ENCODE measurements at regions not wholly inside any gene's neighbourhood (a gene's known extent, or its start where the extent isn't known, plus 50 kb on each side); places are given as distances from the start of the nearest gene placed in this dataset.

DNA sequence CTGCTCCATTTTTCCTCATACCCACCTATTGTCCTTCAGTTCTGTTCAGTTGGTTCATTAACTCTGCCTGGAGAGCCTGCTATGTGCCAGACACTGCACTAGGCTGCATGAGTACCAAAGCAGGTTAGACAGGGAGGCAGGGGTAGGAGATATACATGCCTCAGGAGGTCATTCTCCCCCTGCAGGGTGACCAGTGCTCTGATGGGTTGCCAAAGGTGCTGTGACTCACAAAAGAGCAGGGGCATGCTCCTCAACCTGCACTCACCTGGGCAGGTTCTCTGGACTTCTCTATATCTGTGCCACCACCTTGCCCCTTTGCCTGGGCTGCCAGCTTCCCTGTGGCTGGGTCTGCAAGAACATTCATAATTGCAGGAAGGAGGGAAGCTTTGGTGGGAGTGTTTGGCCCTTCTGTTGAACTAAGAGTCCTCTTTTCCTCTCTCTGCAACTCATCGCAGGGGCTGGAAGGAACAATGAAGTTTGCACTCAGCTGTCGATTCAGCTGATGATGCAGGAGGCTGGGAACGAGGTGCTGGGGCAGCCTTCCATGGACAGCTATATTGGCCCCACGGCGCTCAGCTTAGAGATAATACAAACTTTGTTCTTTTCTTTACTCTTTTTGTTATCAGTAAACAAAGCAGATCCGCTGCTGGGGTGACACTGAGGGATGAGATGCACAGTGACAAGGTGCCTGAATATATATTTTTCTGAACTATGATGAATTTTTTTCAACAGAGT, 356.4 kb upstream of the PLXNA2 start:
- peak; percentile 51 for DNase-seq

DNA sequence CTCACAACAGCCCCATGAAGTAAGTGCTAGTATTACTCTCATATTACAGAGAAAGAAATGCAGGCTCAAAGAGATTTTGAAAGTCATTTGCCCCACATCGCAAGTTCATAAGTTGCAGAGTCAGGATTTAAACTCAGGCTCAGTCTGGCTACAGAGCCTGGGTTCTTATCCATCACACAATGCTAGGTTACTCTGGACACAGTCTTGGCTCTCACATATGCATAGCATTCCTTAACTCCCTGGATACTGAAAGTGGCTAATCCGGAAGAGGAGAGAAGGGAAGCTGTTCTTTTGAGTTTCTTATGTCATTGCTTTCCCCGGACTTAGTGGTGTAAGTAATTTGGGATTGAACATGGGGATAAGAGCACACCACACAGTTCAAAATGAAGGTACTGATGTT, 357.4 kb upstream of the PLXNA2 start:
- no peak for DNase-seq

DNA sequence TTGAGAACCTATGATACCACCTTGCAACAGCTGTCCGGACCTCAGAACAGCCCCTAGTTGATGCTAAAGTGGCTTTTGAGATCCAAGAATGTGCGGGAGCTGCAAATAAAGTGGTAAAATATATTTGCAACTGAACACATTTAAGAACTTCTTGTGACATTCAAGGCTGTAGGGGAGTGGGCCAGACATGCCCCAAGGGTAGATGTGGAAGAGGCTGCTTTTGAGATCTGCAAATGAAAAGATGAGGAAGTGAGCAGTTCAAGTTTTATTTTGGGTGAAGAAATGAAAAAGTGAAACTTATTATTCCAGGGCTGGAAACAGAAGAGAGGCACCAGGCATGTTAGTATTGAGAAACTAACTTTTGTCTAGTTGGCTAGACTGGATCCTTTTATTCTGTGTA, 359.5 kb upstream of the PLXNA2 start:
- DNase-seq: no peak

DNA sequence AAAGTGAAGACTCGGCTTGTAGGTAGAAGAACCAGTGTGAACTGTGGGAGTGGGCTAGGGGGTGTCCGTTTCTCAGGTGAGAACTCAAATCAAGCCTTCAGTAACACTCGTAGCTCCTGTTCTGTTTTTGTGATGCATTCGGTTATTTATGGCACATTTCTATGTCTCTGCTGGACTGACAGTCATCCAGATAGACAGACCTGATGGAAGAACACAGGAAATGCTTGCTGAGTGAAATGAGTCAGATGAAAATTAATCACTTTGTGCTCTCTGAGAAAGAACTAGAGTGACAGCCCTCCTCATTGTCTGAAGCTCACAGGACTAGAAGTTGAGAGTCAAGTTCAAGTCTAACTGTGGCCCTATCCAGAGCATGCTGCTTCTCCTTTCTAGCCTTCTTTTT, 360.1 kb upstream of the PLXNA2 start:
- no peak for DNase-seq

DNA sequence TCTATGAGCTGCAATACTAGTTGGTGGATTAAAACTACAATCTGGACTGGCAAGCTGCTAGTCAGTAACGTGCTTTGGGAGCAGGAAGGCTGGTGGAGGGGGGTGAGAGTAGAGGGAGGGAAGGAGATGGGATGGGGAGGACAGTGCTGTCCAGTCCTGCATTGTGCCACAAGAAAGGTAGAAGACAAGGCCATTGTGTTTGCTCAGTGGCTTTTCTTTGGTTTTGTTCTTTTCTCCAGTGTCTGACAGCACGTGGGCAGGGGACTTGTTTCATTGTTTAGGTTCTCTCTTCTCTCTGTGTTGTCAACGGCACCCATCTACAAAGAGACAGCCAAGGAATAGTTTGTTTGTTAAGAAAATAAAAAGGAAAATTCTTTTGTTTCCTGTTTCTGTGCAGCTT, 362.8 kb upstream of the PLXNA2 start:
- no peak for DNase-seq

DNA sequence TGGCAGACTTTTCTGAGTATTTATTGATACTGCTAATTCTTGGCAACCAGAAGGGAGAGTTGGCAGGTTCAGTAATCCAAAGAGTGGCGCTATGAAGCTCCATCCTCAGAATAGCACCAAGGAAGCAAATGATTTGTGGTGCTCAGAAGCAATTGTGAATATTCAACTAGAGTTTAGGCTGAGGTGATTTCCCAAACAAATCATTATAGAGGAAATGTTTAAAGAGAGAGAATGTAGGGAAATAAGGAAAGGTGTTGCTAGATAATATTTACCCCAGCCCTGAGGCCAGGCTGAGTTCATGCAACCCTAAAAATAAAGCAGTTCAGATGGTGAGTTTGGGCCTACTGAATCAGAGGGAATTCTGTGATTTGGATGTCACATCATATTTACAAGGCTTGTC, 363.4 kb upstream of the PLXNA2 start:
- DNase-seq: peak; percentile 16

DNA sequence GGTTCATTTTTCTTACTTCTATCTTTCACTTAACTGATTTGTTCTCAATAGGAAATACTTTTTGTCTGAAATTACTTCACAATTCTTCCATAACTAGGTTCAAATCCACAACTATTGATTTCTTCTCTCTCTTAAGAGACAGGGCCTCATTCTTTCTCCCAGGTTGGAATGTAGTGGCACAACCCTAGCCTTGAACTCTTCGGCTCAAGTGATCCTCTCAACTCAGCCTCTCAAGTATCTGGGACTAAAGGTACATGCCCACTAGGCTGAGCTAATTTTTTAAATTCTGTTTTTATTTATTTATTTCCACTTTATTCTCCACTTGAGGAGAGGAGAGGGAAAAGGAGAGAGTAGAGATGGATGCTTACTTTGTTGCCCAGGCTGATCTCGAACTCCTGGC, 370.4 kb upstream of the PLXNA2 start:
- DNase-seq: no peak

DNA sequence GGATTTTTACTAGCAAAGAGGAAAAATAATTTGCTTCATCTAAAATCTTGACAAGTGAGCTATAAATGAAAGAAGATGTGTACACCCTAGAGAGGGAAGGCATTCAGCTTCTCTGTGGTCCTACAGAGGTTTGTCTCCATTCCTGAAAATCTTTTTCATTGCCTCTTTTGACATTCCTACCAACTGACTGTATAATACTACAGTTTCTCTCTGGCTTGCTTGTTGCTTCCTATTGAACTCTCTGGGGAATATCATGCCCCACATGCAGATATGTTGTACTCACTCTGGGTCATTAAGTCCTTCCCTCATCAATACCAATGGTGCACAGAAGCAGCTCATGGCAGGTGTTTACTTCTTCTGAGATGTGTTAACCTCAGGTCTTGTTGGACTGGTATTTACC, 371.2 kb upstream of the PLXNA2 start:
- no peak for DNase-seq

DNA sequence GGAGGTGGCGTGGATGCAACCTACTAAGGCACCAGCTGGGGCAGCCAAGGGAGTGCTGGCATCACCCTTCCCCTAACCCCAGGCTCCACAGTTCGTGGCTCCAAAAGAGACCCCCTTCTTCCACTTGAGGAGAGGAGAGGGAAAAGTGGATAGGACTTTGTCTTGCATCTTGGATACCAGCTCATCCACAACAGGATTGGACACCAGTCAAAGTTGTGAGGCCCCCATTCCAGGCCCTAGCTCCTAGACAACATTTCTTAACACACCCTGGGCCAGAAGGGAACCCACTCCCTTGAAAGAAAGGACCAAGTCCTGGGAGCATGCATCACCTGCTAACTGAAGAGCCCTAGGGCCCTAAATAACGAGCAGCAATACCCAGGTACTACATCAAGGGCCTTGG, 372.6 kb upstream of the PLXNA2 start:
- no peak for DNase-seq

DNA sequence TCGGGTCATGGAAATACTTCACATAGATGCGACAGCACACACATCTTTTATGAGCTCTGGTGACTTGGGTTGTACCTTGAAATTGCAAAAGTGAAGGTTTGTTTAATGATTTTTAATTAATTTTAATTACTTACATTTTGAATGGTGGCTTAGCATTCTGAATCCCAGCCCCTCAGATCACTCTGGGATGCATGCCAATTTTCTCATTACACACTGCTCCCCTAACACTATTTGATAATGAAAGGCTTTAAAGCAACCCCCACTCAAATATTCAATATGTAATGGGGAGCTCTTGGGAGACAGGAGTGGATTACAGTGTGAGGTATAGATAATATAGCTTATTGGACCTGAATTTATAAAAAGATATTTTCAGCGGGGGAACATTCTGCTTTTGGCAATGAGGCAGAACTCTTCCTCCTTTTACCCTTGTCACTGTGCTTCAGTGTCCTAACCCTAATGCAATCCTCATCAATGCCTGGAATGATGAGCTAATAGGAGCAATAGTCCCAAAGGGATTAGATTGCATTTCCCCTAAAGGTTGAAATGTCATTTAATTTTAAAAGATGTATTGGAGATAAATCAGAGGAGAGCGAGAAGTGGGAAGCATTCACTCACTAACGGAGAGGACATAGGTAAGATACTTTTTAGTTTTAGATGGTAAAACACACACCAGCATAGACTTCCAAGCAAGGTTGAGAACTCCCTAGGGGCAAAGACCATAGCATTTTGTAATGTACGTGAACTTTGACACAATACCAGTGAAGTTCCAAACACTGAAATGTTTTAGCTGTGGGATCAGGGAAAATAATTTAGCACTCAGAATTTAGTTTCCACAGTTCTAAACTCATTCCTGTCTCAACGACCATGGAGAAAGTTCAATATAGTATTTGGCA, 384.1 kb upstream of the PLXNA2 start:
- DNase-seq: peak; percentile 80

DNA sequence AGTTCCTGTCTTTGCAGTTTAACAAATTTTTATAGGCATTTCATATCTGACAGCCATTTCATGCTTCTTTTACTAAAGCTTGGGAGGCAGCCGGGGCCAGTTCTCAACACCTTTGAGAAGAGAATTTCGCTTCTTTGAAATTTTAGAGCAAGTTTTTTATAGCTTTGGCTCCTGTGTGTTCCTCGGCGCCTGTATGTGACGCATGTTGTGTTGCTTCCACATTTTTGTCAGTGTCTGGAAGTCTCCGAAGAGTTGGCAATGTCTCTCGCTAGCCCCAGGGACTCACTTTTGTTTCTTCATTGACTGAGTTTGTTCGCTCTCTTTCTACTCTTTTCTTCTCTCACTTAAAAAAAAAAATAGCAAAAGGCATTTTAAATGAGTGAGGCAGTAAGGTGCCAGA, 386.9 kb upstream of the PLXNA2 start:
- DNase-seq: no peak

DNA sequence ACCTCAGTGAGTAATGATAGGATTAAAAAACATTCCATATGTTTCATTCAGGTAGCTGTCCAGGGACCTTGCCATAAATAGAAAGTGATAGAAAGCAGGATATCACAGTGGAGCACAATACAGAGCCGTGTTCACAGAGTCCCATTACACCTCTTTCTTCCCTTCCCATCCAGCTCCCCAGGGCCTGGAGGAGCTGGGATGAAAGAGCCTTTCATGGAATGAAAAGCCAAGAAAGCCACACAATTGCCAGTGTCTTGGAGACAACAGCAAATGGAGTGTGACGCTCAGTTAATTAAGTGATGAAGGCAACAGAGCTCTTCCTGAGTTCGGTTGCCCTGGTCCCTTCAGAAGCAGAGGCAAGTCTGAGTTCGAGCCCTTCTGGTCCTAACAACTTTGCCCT, 387.3 kb upstream of the PLXNA2 start:
- DNase-seq: no peak

DNA sequence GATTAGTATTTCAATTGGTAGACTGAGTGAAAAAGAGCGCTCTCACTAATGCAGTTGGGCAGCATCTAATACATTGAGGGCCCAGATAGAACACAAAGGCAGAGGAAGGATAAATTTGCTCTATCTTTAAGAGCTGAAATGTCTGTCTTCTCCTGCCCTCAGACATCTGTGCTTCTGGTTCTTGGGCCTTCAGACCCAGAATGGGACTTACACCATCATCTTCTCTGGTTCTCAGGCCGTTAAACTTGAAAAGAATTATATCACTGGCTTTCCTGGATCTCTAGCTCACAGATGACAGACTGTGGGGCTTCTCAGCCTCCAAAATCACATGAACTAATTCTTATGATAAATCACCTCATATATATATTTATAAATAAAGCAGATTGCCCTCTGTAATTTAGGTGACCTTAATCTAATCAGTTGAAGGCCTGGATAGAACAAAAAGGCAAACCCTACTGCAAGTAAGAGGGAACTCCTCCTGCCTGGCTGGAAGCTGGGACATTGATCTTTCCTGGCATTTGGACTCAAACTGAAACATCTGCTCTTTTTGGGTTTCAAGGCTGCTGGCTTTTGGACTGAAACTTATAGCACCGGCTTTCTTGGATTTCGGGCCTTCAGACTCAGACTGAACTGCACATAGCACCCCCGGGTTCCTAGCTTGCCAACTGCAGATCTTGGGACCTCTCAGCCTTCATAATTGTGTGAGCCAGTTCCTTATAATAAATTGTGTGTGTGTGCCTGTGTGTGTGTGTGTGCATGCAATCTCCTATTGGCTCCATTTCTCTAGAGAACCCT, 390.4 kb upstream of the PLXNA2 start:
- no peak for DNase-seq

DNA sequence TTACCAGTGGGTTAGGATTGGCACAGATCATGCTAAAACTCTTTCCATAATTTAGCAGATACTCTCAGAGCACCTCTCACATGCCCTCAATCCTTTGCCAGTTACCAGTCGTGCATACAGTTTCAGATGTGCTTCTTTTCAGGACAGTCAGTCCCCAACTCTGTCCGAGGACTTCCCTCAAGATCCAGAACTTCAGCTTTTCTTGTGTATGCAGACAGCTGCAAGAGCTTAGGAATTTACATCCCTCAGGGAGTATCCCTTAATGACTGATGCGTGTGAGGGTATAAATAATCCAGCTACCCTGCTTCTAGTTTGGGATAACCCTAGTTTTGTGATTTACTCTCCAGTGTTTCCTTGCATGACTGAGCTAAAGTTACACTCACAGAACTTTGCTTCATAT, 393.0 kb upstream of the PLXNA2 start:
- DNase-seq: no peak

DNA sequence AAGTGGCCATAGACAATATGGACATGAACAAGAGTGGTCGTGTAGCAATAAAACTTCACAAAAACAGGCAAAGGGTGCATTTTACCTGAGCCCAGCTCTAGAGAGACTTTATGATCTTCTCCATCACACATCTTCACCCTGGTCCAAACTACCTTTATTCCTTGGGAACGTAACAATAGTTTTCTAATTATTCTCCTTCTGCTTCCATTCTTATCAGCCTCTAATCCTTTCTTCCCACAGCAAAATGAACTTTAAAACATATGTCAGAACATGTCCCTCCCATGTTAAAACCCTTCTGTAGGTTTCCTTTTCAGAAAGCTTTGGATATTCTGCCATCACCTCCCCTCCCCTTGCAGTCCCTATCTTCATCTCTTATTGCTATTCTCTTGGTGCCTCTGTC, 395.2 kb upstream of the PLXNA2 start:
- no peak for DNase-seq

DNA sequence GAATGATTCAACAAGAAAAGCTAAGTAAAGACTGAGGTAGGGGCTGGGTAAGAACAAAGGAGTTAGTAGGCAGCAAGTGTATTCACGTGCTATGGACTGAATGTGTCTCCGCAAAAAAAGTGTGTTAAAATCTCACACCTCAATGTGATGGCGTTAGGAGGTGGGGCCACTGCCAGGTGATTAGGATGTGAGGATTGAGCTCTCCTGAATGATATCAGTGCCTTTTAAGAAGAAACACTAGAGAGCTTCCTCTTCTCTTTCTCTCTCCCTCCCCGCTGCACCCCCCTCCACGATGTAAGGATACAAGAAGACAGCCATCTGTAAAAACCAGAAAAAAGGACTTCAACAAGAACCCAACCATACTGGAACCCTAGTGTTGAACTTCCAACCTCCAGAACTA, 396.1 kb upstream of the PLXNA2 start:
- DNase-seq: no peak

DNA sequence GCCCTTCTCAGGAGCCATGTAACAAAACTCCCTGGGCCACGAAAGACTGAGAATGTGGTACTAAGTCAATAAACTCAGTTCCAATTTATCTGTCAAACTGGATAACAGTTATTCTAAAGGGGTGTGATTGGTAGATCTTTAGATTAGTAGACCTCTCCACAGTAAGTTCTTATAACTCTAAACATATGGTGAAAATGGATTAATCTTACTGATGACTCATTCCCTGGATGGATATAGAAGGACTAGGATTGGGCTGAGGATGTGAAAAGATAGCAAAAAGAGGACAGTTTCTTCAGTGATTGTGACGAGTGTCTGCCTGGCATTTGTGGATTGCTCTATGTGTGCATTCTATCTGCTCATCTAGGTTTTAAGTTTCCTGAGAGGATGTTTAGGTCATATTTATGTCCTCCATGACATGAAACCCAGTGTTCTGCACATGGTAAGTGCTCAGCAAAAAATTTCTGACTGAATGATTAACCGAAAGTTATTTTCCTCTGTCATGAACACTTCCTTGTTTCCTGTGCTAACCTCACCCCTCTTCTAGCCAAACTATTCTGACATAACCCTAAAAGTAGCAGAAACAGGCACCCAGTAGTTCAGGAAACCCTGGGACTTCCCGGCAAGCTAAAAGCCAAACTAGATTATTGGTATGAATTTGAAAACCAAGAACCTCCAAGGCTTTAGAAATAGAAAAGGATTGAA, 397.5 kb upstream of the PLXNA2 start:
- no peak for DNase-seq

DNA sequence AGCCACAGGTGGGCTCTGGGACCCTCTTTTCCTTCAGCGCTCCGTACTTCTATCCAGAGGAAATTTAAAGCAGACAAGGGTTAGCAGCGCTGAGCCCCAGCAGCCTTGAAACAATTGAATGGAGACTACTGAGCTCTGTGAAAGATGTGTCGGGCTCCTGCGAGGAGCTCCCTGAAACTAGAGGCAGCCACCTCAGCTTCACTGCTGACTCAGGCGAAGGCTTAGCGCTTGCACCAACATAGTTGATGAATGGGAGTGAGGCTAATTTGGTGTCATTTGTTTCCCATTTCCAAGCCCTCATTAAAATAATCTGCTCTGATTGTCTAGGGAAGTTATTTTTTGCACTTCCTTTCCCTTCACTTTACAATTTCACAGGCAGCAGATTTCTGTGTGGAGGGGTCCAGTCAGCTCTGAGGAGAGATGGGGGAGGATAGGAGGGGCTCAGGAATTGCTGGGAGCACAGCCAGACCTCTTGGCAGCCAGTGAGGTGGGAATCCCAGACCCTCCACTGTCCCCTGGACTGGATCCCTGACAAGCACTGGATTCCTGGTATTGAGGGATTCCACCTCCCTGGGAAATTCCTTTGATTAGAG, 398.9 kb upstream of the PLXNA2 start:
- DNase-seq: no peak

DNA sequence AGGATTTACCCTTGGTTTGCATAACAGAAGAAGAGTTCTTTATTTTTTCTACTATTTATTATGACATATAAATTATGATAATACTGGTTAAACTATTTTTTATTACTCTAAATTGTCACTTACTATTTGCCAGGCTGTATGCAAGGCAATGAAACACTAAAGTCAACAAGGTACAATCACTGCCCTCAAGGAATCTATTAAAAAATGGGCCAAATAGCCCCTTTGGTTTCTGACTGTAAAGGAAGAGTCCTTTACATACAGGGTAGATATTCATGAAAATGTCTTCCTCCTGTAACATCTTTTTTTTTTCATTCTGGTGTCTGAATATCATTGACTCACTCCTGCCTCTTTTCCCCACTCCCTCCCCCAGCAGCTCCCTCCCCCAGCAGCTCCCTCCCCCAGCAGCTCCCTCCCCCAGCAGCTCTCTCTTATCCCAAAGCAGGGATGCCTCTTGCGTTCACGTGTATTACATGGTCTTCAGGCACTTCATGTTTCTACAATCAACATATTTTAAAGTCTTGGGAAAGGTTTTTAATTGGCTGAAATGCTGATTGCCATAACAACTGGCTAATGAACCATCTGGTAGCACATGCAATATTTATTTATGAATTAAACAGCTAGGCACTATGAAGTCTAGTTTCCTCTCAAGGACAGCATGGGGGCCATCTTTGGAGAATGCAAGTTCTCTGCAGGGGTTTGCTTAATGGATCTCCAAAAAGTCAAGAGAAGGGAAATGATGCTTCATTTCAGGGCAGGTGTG, 400.4 kb upstream of the PLXNA2 start:
- peak; percentile 55 for DNase-seq

DNA sequence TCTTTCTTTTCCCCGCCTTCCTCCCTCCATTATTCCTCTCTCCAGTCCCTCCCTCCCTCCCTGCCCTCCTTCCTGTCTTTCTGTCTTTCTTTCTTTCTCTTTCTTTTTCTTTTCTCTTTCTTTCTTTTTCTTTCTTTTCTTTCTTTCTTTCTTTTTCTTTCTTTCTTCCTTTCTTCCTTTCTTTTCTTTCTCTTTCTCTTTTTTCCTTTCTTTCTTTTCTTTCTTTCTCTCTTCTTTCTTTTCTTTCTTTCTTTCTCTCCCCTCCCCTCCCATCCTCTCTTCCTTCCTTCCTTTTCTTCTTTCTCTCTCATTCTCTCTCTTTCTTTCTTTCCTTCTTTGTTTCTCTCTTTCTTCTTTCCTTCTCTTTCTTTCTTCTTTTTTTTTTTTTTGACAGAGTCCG, 402.2 kb upstream of the PLXNA2 start:
- no peak for DNase-seq

DNA sequence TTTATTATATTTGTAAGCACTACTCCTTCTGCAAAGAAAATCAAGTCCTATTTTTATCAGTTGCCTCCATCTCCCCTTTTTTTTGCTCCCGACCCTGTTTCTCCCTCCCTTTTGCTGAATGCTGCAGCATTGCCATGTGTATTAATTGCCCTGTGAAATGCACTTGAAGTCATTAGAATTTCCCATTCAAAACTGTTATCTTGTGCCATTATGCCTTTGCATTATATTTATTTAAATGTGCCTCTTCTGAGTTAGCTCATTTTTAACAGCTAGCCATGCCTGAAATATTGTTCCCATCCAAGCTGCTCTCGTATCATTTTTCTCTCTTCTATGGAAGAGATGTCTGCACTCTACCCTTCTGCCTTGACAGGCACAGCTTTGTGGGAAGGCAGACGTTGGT, 404.0 kb upstream of the PLXNA2 start:
- no peak for DNase-seq
